ENCODE measurements at regions not wholly inside any gene's neighbourhood (a gene's known extent, or its start where the extent isn't known, plus 50 kb on each side); places are given as distances from the start of the nearest gene placed in this dataset.

DNA sequence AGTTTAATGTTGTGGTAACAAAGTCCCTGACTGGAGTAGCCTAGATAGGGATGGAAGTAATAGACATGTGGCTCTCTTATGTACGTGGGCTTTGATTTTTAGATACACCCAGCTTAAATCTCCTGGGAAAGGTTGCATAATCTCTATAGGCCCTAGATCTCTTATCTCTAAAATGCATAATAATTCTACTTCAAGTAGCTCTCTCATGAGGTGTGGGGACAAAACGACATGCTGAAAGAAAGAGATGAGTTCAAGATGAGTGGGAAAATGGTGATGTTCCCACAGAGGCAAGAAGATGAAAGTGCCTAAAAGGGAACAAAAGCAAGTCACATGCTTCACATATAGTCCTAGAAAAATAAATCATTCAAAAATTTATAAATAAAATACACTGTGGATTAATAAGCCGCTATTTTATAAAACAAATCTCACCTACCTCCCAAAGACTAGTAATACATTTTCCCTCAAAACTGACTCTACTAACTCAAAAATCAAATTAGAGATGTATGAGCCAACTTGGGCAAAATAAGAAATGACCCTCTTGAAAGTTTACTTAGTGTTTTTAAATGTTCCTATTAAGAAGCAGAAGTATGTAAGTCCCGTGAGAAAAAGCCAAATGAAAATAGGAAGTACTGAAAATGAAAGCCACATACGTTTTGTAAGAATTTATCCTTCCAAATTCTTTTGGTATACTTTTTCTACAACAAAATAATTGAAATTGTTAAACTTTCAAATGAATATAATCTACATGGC, 148.2 kb upstream of the ITGA4 start:
- TF ChIP-seq, protein P1, sequence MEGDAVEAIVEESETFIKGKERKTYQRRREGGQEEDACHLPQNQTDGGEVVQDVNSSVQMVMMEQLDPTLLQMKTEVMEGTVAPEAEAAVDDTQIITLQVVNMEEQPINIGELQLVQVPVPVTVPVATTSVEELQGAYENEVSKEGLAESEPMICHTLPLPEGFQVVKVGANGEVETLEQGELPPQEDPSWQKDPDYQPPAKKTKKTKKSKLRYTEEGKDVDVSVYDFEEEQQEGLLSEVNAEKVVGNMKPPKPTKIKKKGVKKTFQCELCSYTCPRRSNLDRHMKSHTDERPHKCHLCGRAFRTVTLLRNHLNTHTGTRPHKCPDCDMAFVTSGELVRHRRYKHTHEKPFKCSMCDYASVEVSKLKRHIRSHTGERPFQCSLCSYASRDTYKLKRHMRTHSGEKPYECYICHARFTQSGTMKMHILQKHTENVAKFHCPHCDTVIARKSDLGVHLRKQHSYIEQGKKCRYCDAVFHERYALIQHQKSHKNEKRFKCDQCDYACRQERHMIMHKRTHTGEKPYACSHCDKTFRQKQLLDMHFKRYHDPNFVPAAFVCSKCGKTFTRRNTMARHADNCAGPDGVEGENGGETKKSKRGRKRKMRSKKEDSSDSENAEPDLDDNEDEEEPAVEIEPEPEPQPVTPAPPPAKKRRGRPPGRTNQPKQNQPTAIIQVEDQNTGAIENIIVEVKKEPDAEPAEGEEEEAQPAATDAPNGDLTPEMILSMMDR (IDR thresholded peaks at IDR 0.05), result no peak
- no peak for TF ChIP-seq POLR2A (IDR thresholded peaks at IDR 0.05)
